IMR-90 (cell line): ENCODE measurements at regions not wholly inside any gene's neighbourhood (a gene's known extent, or its start where the extent isn't known, plus 50 kb on each side); places are given as distances from the start of the nearest gene placed in this dataset.

Experiments used
- ATAC-seq: fragments of 200-7000 bp; cut with Tn5 transposase; 2 replicates; pipeline ENCODE4 v1.9.1; 2020; ENCODE audit warnings: low read depth, mild to moderate bottlenecking, moderate library complexity
- BruUV-seq: library from RNA; stranded (reverse); fragments of 400-500 nt; replicated peaks from 2 replicates; lab custom pipeline; 2021; lab: Mats Ljungman, UMichigan
- CTCF ChIA-PET: fragments of 300-600 bp; formaldehyde crosslinking; extraction: SDS; loops from one replicate; lab custom pipeline; 2021; ENCODE audit warnings: antibody characterized with exemption; lab: Yijun Ruan, JAX
- POLR2A ChIA-PET: fragments of 300-600 bp; sonication (Branson Sonifier 250); formaldehyde crosslinking; loops from one replicate; lab custom pipeline; 2022; ENCODE audit warnings: antibody characterized with exemption; ENCODE audit not compliant: unreplicated experiment; lab: Charles Lee
- DNase-seq: peaks from one replicate; pipeline ENCODE4 v3.0.0; 2013
- H2AFZ ChIP-seq: replicated peaks from 2 replicates; pipeline ENCODE3; 2013; ENCODE audit warnings: low read length, mild to moderate bottlenecking; ENCODE audit not compliant: poor library complexity
- H2AK5ac ChIP-seq: 2 replicates; pipeline ENCODE4 v1.6.1; 2013; ENCODE audit warnings: low read depth, low read length, inconsistent platforms
- H2AK9ac ChIP-seq: replicated peaks from 2 replicates; pipeline ENCODE3; 2013; ENCODE audit warnings: mild to moderate bottlenecking, low read depth, low read length, moderate library complexity; ENCODE audit not compliant: poor library complexity
- H2BK120ac ChIP-seq: 2 replicates; pipeline ENCODE4 v1.6.1; 2013; ENCODE audit warnings: low read depth, low read length, inconsistent platforms
- H2BK15ac ChIP-seq: 3 replicates; pipeline ENCODE4 v1.6.1; 2013; ENCODE audit warnings: low read depth, low read length, inconsistent platforms
- H2BK20ac ChIP-seq: 2 replicates; pipeline ENCODE4 v1.6.1; 2013; ENCODE audit warnings: low read depth, mild to moderate bottlenecking, inconsistent platforms, low read length, moderate library complexity
- H2BK5ac ChIP-seq: 2 replicates; pipeline ENCODE4 v1.6.1; 2013; ENCODE audit warnings: mild to moderate bottlenecking, low read depth, low read length, inconsistent platforms; ENCODE audit not compliant: poor library complexity, severe bottlenecking
- H3K14ac ChIP-seq: replicated peaks from 2 replicates; pipeline ENCODE4 v1.6.1; 2013; ENCODE audit warnings: low read depth, low read length, inconsistent platforms
- H3K18ac ChIP-seq: 2 replicates; pipeline ENCODE4 v1.6.1; 2013; ENCODE audit warnings: low read depth, low read length, control low read depth
- H3K23ac ChIP-seq: 2 replicates; pipeline ENCODE4 v1.6.1; 2013; ENCODE audit warnings: low read depth, low read length, inconsistent platforms
- H3K27ac ChIP-seq: 2 replicates; pipeline ENCODE4 v1.5.1; 2013; ENCODE audit warnings: mild to moderate bottlenecking, control low read depth, low read length; ENCODE audit not compliant: insufficient read depth
- H3K27me3 ChIP-seq: 2 replicates; pipeline ENCODE4 v1.6.1; 2013; ENCODE audit warnings: low read length; ENCODE audit not compliant: control insufficient read depth, insufficient read depth
- H3K36me3 ChIP-seq: 2 replicates; pipeline ENCODE4 v1.6.1; 2013; ENCODE audit warnings: low read length, mixed read lengths; ENCODE audit not compliant: control insufficient read depth, insufficient read depth
- H3K4ac ChIP-seq: 2 replicates; pipeline ENCODE4 v1.6.1; 2013; ENCODE audit warnings: low read depth, low read length, inconsistent platforms
- H3K4me1 ChIP-seq: 2 replicates; pipeline ENCODE4 v1.6.1; 2013; ENCODE audit warnings: low read length, mixed read lengths; ENCODE audit not compliant: control insufficient read depth, insufficient read depth
- H3K4me2 ChIP-seq: 2 replicates; pipeline ENCODE4 v1.6.1; 2013; ENCODE audit warnings: low read depth, mild to moderate bottlenecking, control low read depth, low read length, moderate library complexity
- H3K4me3 ChIP-seq: 2 replicates; pipeline ENCODE4 v1.5.1; 2013; ENCODE audit warnings: low read depth, mild to moderate bottlenecking, control low read depth, low read length, moderate library complexity; ENCODE audit not compliant: insufficient read depth
- H3K56ac ChIP-seq: 2 replicates; pipeline ENCODE4 v1.6.1; 2013; ENCODE audit warnings: low read length, inconsistent platforms; ENCODE audit not compliant: insufficient read depth; ENCODE audit errors: extremely low read depth
- H3K79me1 ChIP-seq, 2 experiments: 2 replicates each; pipeline ENCODE4 v1.6.1; 2013; ENCODE audit warnings: low read length in 2 of 2, inconsistent platforms in 1 of 2, low read depth in 1 of 2
- H3K9ac ChIP-seq: 2 replicates; pipeline ENCODE4 v1.6.1; 2013; ENCODE audit warnings: low read depth, low read length, control low read depth
- H3K9me1 ChIP-seq: 2 replicates; pipeline ENCODE4 v1.6.1; 2013; ENCODE audit warnings: low read length, inconsistent platforms; ENCODE audit not compliant: insufficient read depth
- H3K9me3 ChIP-seq: 2 replicates; pipeline ENCODE4 v1.6.1; 2013; ENCODE audit warnings: low read length; ENCODE audit not compliant: control insufficient read depth, insufficient read depth
- H4K20me1 ChIP-seq: 2 replicates; pipeline ENCODE4 v1.6.1; 2013; ENCODE audit warnings: low read length, inconsistent platforms; ENCODE audit not compliant: insufficient read depth
- H4K5ac ChIP-seq: 2 replicates; pipeline ENCODE4 v1.6.1; 2013; ENCODE audit warnings: mild to moderate bottlenecking, low read depth, low read length, control low read depth
- H4K8ac ChIP-seq, 2 experiments: 2 replicates each; pipeline ENCODE4 v1.6.1; 2013; ENCODE audit warnings: low read depth in 2 of 2, low read length in 2 of 2, control low read depth in 1 of 2, inconsistent platforms in 1 of 2
- H4K91ac ChIP-seq: 2 replicates; pipeline ENCODE4 v1.6.1; 2013; ENCODE audit warnings: low read depth, low read length, inconsistent platforms; ENCODE audit not compliant: insufficient read depth
- FOS ChIP-seq: fragments of 150-350 bp; IDR thresholded peaks from 2 replicates; pipeline ENCODE4 v1.6.1; 2016; ENCODE audit warnings: low read depth, low read length
- MAZ ChIP-seq: IDR thresholded peaks from 2 replicates; pipeline ENCODE4 v1.6.1; 2012; ENCODE audit warnings: low read depth, mild to moderate bottlenecking, low read length, improper control_type of control experiment, moderate library complexity, borderline replicate concordance
- MXI1 ChIP-seq: IDR thresholded peaks from 2 replicates; pipeline ENCODE4 v1.6.1; 2012; ENCODE audit warnings: low read depth, mild to moderate bottlenecking, low read length, moderate library complexity, borderline replicate concordance
- NFE2L2 ChIP-seq: fragments of 150-350 bp; IDR thresholded peaks from 2 replicates; pipeline ENCODE4 v1.6.1; 2016; ENCODE audit warnings: low read depth, mild to moderate bottlenecking, low read length
- POLR2A ChIP-seq: IDR thresholded peaks from 2 replicates; pipeline ENCODE4 v1.6.1; 2012; ENCODE audit warnings: mild to moderate bottlenecking, low read depth, low read length
- RAD21 ChIP-seq: IDR thresholded peaks from 2 replicates; pipeline ENCODE4 v1.6.1; 2012; ENCODE audit warnings: low read length, improper control_type of control experiment
- RCOR1 ChIP-seq: IDR thresholded peaks from 2 replicates; pipeline ENCODE4 v1.6.1; 2012; ENCODE audit warnings: mild to moderate bottlenecking, low read length, improper control_type of control experiment; ENCODE audit not compliant: insufficient replicate concordance
- WGBS, 2 experiments: methylation state at CpG; one replicate each; pipeline versions ENCODE4 v1.1.5 to v1.1.7; 2013; ENCODE audit warnings: missing lambda C conversion rate in 2 of 2; ENCODE audit not compliant: insufficient read length in 1 of 2; ENCODE audit errors: extremely low coverage in 2 of 2; 5-methylcytosine and 5-hydroxymethylcytosine counted together
- dilution Hi-C: fragments of 300-500 bp; cut with HindIII; formaldehyde crosslinking; loops from one replicate; pipeline ENCODE4 v1.14.3; 2018; ENCODE audit warnings: low sequenced_read_pairs; ENCODE audit not compliant: unreplicated experiment
- in situ Hi-C: fragments of 300-500 bp; cut with MboI; formaldehyde crosslinking; loops from 3 replicates; pipeline ENCODE4 v1.14.3; 2019; ENCODE audit warnings: low sequenced_read_pairs, inconsistent platforms, mixed read lengths
- intact Hi-C: fragments of 100-400 bp; cut with micrococcal nuclease; formaldehyde crosslinking; loops from 2 replicates; pipeline ENCODE4 v1.10.0; 2022

DNA sequence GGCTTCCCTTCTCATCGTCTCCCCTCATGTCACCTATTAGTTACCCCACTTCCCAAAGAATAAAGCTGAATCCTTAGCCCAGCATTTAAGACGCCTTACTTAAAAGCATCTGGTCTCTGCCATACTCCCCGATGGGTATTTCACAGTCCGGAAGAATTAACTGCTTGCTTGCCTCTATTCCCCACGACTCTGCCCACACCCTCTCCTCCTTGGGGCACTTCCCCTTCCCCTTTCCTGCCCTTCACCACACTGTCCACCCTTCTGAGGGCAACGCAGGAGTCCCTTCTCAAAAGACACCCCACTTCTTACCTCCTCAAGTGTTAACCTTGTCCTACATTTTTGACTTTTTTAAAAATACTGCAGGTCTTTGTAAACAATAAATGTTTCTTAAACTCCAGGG is 60.1 kb upstream of the RMP24 start:
- in situ Hi-C loops (no loop called here), dilution Hi-C loops (no loop called here), intact Hi-C loops (no loop called here)
- Histone ChIP-seq H2BK20ac (no peak overlapping the region), H3K36me3 (no peaks in the 10 kb centered on the region), H3K27ac (no peak overlapping the region), H3K18ac (no peak overlapping the region), H3K9me1 (no peaks in the 10 kb centered on the region), H2BK120ac (no peak overlapping the region), H3K4ac (no peak overlapping the region), H3K4me3 (no peak overlapping the region), H2BK5ac (no peak overlapping the region), H3K27me3 (peaks cover 8% of the 10 kb centered on the region), H3K23ac (no peak overlapping the region), H4K5ac (no peak overlapping the region), H4K8ac (no peak overlapping the region), H3K79me1 (no peaks in the 10 kb centered on the region), H3K4me2 (no peak overlapping the region), H3K56ac (no peak overlapping the region), H3K4me1 (no peaks in the 10 kb centered on the region), H2BK15ac (no peak overlapping the region), H2AK5ac (no peak overlapping the region), H2AFZ (no peak overlapping the region), H2AK9ac (no peak overlapping the region), H4K91ac (no peak overlapping the region), H3K9me3 (no peaks in the 10 kb centered on the region), H4K20me1 (no peaks in the 10 kb centered on the region), H3K14ac (no peak overlapping the region), H3K9ac (no peak overlapping the region)
- BruUV-seq, result no TSS peak
- POLR2A ChIA-PET, result no interaction called here
- DNase-seq, result no peak
- TF ChIP-seq RAD21 (no peak), MAZ (no peak), POLR2A (no peak), NFE2L2 (no peak), FOS (no peak), MXI1 (no peak), RCOR1 (no peak)
- CTCF ChIA-PET, result no interaction called here
- no peak for ATAC-seq
- 37% methylated on average over 2 of the region's 6 CpGs; no CpG with 5 or more reads in 1 of the 2 experiments for WGBS, 2 experiments
